ENCODE measurements at regions not wholly inside any gene's neighbourhood (a gene's known extent, or its start where the extent isn't known, plus 50 kb on each side); places are given as distances from the start of the nearest gene placed in this dataset.

DNA sequence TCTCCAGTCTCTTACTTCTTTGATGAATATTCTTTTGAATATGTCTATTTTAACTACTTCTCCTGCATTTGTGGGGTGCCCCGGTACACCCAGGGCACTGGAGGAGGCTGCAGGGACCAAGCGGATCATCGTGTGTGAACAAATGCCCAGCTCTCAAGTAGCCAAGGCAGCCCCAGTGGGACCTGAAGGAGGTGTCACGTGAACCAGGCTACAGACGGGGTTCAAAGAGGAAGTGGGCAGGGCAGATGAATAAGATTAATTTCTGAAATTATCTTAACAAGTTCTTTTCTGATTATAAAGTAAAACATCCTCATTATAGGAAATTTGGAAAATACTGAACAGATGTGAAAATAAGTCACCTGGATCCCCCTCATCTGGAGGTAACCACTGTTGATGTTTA, 78.4 kb upstream of the DUSP5 start:
- Histone ChIP-seq H4K20me1 (ENCODE audit: insufficient read depth) (no peaks in the 10 kb centered on the region), H3K9me2 (no peaks in the 10 kb centered on the region), H3K36me3 (replicated peaks in 1 of 2; ENCODE audit: control insufficient read depth in 1 of 2, insufficient read depth in 2 of 2, low read length in 1 of 2) (no peaks in the 10 kb centered on the region), H3F3A (replicated peaks; ENCODE audit: insufficient read depth) (peaks cover 3% of the 10 kb centered on the region), H3K4me2 (no peak overlapping the region), H3K4me1 (ENCODE audit: control insufficient read depth in 1 of 2, insufficient read depth in 2 of 2, low read depth in 1 of 2, low read length in 1 of 2) (peaks cover 13 to 14% of the 10 kb centered on the region in 2 experiments; a peak in 2 of 4 replicates), H3K27me3 (ENCODE audit: insufficient read depth) (no peaks in the 10 kb centered on the region), H3K27ac (ENCODE audit: low read depth in 2 of 2, low read length in 1 of 2) (no peak overlapping the region), H3K79me2 (ENCODE audit: insufficient read depth) (no peaks in the 10 kb centered on the region), H3K9me3 (no peaks in the 10 kb centered on the region), H2AFZ (ENCODE audit: low read depth) (no peak overlapping the region), H3K4me3 (ENCODE audit: low read depth in 2 of 2, low read length in 1 of 2) (no peak overlapping the region), H3K9ac (no peak overlapping the region)
- POLR2A ChIA-PET: no interaction called here
- WGBS (ENCODE audit: low lambda C conversion rate): 92% methylated on average over 5 of the region's 5 CpGs
- no peak for DNase-seq
- CTCF ChIA-PET: no interaction called here
- TF ChIP-seq, protein P1, sequence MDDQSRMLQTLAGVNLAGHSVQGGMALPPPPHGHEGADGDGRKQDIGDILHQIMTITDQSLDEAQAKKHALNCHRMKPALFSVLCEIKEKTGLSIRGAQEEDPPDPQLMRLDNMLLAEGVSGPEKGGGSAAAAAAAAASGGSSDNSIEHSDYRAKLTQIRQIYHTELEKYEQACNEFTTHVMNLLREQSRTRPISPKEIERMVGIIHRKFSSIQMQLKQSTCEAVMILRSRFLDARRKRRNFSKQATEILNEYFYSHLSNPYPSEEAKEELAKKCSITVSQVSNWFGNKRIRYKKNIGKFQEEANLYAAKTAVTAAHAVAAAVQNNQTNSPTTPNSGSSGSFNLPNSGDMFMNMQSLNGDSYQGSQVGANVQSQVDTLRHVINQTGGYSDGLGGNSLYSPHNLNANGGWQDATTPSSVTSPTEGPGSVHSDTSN (IDR thresholded peaks at IDR 0.05): no peak
- TF ChIP-seq JUND (IDR thresholded peaks at IDR 0.05): no peak
- no peak for TF ChIP-seq FOXM1 (IDR thresholded peaks at IDR 0.05; ENCODE audit: low read depth)
- TF ChIP-seq, protein P2, sequence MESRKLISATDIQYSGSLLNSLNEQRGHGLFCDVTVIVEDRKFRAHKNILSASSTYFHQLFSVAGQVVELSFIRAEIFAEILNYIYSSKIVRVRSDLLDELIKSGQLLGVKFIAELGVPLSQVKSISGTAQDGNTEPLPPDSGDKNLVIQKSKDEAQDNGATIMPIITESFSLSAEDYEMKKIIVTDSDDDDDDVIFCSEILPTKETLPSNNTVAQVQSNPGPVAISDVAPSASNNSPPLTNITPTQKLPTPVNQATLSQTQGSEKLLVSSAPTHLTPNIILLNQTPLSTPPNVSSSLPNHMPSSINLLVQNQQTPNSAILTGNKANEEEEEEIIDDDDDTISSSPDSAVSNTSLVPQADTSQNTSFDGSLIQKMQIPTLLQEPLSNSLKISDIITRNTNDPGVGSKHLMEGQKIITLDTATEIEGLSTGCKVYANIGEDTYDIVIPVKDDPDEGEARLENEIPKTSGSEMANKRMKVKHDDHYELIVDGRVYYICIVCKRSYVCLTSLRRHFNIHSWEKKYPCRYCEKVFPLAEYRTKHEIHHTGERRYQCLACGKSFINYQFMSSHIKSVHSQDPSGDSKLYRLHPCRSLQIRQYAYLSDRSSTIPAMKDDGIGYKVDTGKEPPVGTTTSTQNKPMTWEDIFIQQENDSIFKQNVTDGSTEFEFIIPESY (IDR thresholded peaks at IDR 0.05; ENCODE audit: borderline replicate concordance, low read depth): no peak
- no peak for TF ChIP-seq NRF1 (IDR thresholded peaks at IDR 0.05; ENCODE audit: low read depth, low read length)
- TF ChIP-seq SIN3A (IDR thresholded peaks at IDR 0.05; ENCODE audit: borderline replicate concordance, low read depth, low read length): no peak
- TF ChIP-seq EZH2phosphoT487 (IDR thresholded peaks at IDR 0.05; ENCODE audit: borderline replicate concordance, low read depth): no peak

DNA sequence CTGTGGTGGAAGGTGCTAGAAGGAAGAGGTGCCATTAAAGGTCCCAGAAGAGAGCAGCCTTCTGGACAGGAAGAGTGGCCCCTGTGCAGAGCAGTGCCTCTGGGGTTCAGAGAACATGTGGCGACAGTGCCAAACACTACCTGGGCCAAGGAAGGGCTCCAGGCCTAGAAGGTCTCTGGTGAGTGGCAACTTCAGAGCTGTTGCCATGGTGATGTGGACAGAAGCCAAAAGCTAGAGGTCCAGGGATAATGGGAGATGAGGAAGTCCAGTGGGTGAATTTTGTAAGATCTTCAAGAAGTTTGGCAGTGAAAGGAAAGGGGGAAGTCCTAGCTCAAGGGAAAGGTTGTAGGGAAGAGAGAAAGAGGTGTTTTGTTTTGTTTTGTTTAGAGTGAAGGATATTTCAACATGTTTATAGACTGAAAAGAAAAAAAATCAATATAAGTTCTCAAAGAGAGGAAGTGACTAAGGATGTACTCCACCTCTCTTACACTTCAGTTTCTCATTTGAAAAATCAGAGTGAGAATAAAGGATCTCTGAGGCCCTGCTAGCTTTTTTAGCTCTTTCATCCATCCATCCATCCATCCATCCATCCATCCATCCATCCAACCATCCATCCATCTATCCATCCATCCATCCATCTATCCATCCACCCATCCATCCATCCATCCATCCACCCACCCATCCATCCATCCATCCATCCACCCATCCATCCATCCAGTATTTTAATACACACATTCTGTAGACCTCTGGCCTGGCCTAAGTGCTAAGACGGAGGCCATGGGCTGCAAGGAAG, 77.1 kb upstream of the DUSP5 start:
- CTCF ChIA-PET: no interaction called here
- Histone ChIP-seq H3K9ac (no peak overlapping the region), H2AFZ (ENCODE audit: low read depth) (no peak overlapping the region), H3K27me3 (ENCODE audit: insufficient read depth) (no peaks in the 10 kb centered on the region), H3K4me2 (no peak overlapping the region), H3F3A (replicated peaks; ENCODE audit: insufficient read depth) (peaks cover 3% of the 10 kb centered on the region), H3K9me2 (no peaks in the 10 kb centered on the region), H3K36me3 (replicated peaks in 1 of 2; ENCODE audit: control insufficient read depth in 1 of 2, insufficient read depth in 2 of 2, low read length in 1 of 2) (no peaks in the 10 kb centered on the region), H3K79me2 (ENCODE audit: insufficient read depth) (no peaks in the 10 kb centered on the region), H4K20me1 (ENCODE audit: insufficient read depth) (no peaks in the 10 kb centered on the region), H3K4me1 (ENCODE audit: control insufficient read depth in 1 of 2, insufficient read depth in 2 of 2, low read depth in 1 of 2, low read length in 1 of 2) (peaks cover 4 to 8% of the 10 kb centered on the region in 2 experiments; a peak in 2 of 4 replicates), H3K9me3 (no peaks in the 10 kb centered on the region), H3K27ac (ENCODE audit: low read depth in 2 of 2, low read length in 1 of 2) (peak overlapping the region in 1 of 2 experiments; percentile 16; a peak in 1 of 4 replicates), H3K4me3 (ENCODE audit: low read depth in 2 of 2, low read length in 1 of 2) (no peak overlapping the region)
- WGBS (ENCODE audit: low lambda C conversion rate): 89% methylated on average over 2 of the region's 2 CpGs
- no peak for TF ChIP-seq JUND (IDR thresholded peaks at IDR 0.05)
- TF ChIP-seq NFIC (IDR thresholded peaks at IDR 0.05; ENCODE audit: borderline replicate concordance): peak; percentile 26; the same call in 1 of the 2 replicates
- no peak for TF ChIP-seq YY1 (IDR thresholded peaks at IDR 0.05; ENCODE audit: low read depth)
- TF ChIP-seq, protein P2 (IDR thresholded peaks at IDR 0.05; ENCODE audit: borderline replicate concordance, low read depth): no peak
- TF ChIP-seq, protein P3, sequence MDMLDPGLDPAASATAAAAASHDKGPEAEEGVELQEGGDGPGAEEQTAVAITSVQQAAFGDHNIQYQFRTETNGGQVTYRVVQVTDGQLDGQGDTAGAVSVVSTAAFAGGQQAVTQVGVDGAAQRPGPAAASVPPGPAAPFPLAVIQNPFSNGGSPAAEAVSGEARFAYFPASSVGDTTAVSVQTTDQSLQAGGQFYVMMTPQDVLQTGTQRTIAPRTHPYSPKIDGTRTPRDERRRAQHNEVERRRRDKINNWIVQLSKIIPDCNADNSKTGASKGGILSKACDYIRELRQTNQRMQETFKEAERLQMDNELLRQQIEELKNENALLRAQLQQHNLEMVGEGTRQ (IDR thresholded peaks at IDR 0.05; ENCODE audit: borderline replicate concordance, low read depth, low read length): no peak
- TF ChIP-seq MEF2A (IDR thresholded peaks at IDR 0.05; ENCODE audit: borderline replicate concordance, low read depth): no peak
- TF ChIP-seq FOXJ3 (CRISPR knock-in tag; IDR thresholded peaks at IDR 0.05): no peak
- POLR2A ChIA-PET: no interaction called here
- no peak for DNase-seq
